ENCODE measurements at regions not wholly inside any gene's neighbourhood (a gene's known extent, or its start where the extent isn't known, plus 50 kb on each side); places are given as distances from the start of the nearest gene placed in this dataset.
A peak's percentile ranks its signal among the peaks of the same experiment; 100 is the strongest.

DNA sequence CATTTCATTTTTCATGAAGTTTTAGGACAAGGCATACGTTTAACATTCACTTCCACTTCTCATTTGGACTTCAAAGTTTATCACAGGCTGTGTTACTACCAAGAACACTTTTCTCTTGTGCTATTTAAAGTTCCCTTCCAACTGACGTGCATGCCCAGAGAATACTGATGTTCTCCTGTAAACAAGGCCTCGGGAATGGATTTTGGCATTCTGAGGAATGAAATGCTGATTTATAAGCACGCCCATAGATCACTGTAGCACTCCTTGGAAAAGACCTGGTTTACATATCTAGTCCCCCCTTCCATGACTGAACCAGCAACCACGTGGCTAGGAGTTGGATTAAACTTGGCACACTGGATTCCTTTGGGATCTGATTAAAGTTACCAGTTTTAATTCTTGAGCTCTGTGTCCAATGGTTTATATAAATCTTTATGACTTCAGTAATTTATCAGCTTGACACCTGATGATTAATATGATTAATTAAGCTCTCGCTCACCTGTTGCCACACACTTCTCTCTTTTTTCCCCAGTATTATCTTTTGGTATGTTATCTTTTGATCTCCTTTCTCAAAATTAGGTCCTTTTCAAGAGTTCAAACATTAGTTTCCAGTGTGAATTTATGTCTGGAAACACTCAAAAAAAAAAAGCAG, 122.4 kb upstream of the HAND2 start:
- intact Hi-C loops (cut with DNase I; ENCODE audit: low total_unique reads): no loop called here
- H3K27ac ChIP-seq: peak overlapping the region; percentile 28 to 42

GRCh38 chr4:173651651-173652282, 121.7 kb upstream of the HAND2 start:
- Histone ChIP-seq H3K4me1 (peaks cover 0 to 15% (median 4%) of the 10 kb centered on the region in 4 donors), H3K9me3 (no peaks in the 10 kb centered on the region), H3K4me3 (no peak overlapping the region), H3K27ac (peak overlapping the region; percentile 28 to 42), H3K27me3 (no peaks in the 10 kb centered on the region), H3K36me3 (no peaks in the 10 kb centered on the region)
- TF ChIP-seq CTCF (IDR thresholded peaks at IDR 0.05): no peak
- DNase-seq: no peak
- intact Hi-C loops (cut with DNase I; ENCODE audit: low total_unique reads): no loop called here

More for the DNA sequence above, 122.4 kb upstream of the HAND2 start:
- Histone ChIP-seq H3K4me3 (no peak overlapping the region), H3K27me3 (no peaks in the 10 kb centered on the region), H3K36me3 (no peaks in the 10 kb centered on the region), H3K4me1 (peaks cover 0 to 15% (median 4%) of the 10 kb centered on the region in 4 donors), H3K9me3 (no peaks in the 10 kb centered on the region)
- DNase-seq: no peak
- no peak for TF ChIP-seq CTCF (IDR thresholded peaks at IDR 0.05)

- no peak overlapping the region for H3K4me3 ChIP-seq
- intact Hi-C loops (cut with DNase I; ENCODE audit: low total_unique reads): no loop called here
- no peak for DNase-seq
Observed at GRCh38 chr4:173647902-173648301, 117.9 kb upstream of the HAND2 start.

GRCh38 chr4:173642509-173642908, 112.5 kb upstream of the HAND2 start:
- Histone ChIP-seq H3K4me3 (no peak overlapping the region), H3K4me1 (peaks cover 0 to 14% (median 5%) of the 10 kb centered on the region in 4 donors), H3K27me3 (no peaks in the 10 kb centered on the region), H3K36me3 (no peaks in the 10 kb centered on the region), H3K9me3 (peaks cover 0 to 7% (median 0%) of the 10 kb centered on the region in 3 donors), H3K27ac (no peak overlapping the region)
- no peak for DNase-seq
- TF ChIP-seq CTCF (IDR thresholded peaks at IDR 0.05): no peak
- intact Hi-C loops (cut with DNase I; ENCODE audit: low total_unique reads): no loop called here

More at GRCh38 chr4:173647902-173648301, 117.9 kb upstream of the HAND2 start:
- Histone ChIP-seq H3K27ac (no peak overlapping the region), H3K4me1 (peaks cover 0 to 20% (median 6%) of the 10 kb centered on the region in 4 donors), H3K9me3 (no peaks in the 10 kb centered on the region), H3K27me3 (no peaks in the 10 kb centered on the region), H3K36me3 (no peaks in the 10 kb centered on the region)
- TF ChIP-seq CTCF (IDR thresholded peaks at IDR 0.05): no peak

GRCh38 chr4:173635395-173635794, 105.4 kb upstream of the HAND2 start:
- Histone ChIP-seq H3K36me3 (no peaks in the 10 kb centered on the region), H3K9me3 (peaks cover 5 to 15% (median 13%) of the 10 kb centered on the region in 3 donors), H3K27ac (no peak overlapping the region), H3K4me1 (no peaks in the 10 kb centered on the region), H3K27me3 (no peaks in the 10 kb centered on the region), H3K4me3 (no peak overlapping the region)
- DNase-seq: no peak
- intact Hi-C loops (cut with DNase I; ENCODE audit: low total_unique reads): no loop called here
- TF ChIP-seq CTCF (IDR thresholded peaks at IDR 0.05): no peak
